ENCODE measurements at regions not wholly inside any gene's neighbourhood (a gene's known extent, or its start where the extent isn't known, plus 50 kb on each side); places are given as distances from the start of the nearest gene placed in this dataset.
"Not testable (repeated sequence)": the region's sequence is repeated elsewhere in the genome, so short reads cannot be mapped to it uniquely, and the experiment has no call there.

DNA sequence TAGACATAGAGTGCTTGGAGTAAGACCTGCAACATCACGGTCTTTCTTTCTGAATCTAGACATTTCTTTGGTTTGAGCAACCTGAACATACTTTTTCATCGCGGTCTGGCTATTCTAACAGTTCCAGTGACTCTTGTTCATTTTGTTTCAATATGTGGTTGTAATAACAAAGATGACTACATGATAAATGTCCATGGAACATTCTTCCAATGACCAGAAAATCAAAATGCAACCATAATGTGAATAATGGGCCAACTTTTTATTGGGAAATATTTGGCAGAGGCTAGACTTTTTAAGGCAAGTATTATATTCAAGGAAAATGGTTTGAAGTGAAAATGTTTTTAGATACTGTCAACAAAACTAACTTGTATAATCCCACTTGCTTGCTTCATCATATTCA lies 282.5 kb downstream of the INHBA start:
- DNase-seq: no peak

DNA sequence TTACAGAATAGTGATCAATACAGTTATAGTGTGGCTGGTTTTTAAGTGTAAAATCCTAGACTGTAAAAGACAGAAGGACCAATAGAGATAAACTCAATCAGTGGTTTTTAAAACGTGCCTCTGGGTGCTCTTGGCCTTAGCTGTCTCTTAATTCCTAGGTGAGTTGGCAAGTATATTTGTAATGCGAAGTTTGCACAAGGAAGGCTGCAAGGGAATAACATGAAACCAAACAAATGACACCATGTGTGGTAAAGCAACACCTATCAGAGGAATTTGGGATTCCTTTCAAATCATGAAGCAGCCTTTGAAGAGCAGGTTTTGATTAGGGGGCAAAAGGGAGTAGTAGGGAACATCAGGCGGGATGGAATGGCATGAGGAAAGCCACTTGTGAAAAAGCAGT lies 284.6 kb downstream of the INHBA start:
- DNase-seq: no peak

DNA sequence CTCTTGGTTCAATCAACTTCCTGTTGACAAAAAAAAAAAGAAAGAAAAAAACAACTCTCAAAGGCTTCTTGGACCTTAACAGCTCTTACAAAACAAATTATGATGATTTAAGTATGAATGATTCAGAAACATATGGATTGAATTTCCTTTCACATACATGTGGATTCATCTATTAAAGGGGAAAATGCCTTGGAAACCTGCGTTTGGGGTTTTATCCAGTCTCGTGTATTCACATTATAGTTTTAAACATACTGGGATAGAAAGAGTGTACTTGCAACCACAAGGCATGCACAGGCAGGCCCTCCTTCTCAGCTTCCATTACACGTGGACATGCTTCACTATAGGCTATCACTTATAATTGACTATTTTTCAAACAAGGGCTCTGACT lies 286.7 kb downstream of the INHBA start:
- DNase-seq: no peak

DNA sequence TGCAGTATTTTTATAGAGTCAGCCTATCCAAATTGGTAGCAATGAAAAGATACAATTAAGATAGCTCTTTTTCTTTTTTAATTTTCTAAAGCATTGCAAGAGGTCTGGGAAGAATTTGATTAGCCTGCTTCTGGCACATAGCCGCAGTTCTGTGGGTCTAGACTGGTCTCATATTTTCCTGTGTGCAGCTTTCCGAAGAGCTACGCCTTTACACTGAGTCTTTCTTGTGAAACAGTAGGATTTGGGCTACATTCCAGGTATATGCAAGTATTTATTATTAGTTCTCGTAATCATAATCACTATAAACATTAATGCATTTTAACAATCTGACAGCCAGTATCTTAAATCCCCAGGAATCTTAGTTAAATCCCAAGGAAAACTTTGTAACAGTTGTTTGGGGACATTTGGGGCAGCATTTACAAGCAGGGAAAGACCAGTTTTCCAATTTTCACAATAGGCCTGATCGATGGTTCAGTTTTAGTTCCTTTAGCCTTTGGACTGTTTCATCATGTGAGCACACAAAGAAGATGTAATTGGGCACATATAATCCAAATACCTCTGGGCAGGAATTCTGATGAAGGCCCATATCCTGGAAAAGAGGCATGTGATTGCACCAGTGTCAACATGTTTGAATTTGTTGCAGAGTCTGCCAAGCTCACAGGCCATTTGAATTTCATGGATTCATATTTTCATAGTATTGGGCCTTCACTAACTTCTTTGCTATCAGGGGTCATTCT lies 287.3 kb downstream of the INHBA start:
- DNase-seq: no peak

DNA sequence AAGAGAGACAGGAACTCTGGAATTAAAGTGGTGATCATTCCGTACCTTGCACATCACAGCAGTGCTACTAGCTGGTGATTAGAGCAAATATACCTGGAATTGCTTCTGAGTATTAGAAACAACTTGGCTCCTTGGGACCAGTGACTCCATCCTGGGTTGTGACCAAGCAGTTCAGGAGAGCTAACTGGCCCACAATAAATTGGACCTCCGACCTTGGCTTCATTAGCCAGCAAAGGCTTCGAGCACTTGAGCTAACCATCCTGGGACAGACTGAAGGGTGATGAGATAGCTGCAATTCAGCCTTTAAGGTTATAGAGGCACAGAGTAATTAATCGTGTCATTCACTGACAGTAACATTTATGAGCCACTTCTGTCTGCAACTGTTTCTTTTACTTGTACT lies 287.8 kb downstream of the INHBA start:
- DNase-seq: no peak

DNA sequence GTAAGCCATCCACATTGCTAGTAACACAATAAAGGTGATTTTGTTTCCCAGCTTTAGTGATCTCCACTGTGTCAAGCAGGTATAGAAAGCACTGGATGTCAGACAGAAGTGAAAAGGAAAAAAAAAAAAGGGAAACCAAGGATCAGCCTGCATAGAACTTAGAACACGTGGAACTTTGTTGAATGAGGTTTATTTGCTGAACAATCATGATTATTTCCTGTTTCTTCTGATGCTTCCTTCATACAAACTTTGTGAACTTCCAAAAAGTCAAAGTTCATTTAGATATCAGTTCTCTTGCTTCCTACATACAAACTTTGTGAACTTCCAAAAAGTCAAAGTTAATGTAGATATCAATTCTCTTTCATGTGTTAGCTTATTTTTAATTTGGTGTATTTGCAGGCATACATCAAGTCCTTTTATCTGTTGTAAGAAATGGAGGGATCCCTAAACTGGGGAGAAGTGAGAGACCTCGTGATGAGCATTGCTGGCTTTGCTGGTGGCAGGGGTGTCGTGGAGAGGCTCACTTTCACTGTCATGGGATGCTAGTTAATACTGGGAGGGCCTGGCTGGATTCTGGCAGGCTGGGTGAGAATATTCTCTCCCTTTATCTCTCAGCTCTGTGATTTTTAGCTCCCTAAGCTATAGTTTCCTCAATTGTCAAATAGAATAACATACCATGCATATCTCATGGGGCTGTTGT lies 298.4 kb downstream of the INHBA start:
- no peak for DNase-seq

DNA sequence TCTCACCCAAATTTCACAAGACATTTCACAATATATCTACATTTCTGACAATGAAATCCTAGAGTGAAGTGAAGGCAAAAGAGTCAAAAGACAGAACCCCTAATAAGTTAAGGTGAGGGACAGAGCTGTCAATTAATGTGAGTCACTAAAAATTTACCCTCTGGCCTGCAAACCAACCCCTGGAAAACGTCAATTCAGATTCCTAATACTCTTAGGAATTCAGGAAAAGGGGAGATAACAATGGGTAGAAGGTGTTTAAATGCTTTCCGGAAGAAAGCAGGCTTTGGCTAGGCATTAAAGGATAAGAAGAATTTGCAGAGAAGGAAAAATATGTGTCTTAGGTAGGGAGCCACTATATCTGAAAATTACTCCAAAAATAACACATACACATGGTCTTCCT lies 299.6 kb downstream of the INHBA start:
- DNase-seq: no peak

DNA sequence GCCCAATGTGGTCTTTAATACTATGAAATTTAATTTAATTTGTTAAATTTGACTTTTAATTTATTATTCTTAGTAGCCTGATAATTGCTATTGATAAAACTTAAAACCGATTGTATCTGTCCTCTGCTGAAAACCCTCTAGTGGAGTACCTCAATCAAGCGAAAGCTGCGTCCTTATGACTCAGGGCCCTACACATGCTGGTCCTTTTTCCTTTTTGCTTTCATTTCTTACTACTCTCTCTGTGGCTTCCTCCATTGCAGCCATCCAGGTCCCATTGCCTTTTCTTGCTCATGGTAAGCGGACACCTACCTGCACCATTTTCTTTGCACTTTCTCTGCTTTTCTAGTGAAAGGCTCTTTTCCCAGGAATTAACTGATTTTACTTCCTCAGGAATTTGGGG lies 301.1 kb downstream of the INHBA start:
- no peak for DNase-seq

DNA sequence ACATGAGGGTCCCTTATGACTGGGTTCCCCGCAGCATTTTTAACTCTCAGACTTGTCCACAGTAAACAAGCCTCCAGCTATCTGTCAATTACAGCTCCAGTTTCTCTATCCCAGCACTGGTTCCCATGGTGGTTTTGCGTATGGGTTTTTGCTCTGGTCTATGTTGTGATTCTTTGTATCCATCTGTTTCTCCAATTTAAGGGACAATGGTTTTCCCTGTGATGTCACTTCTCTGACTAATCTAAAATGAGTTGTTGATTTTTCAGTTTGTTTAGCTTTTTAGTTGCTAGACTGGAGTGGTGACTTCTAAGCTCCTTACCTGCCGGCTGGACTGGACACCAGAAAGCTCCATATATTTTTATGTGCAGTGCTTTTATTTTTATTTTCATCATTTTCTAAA lies 303.7 kb downstream of the INHBA start:
- no peak for DNase-seq

DNA sequence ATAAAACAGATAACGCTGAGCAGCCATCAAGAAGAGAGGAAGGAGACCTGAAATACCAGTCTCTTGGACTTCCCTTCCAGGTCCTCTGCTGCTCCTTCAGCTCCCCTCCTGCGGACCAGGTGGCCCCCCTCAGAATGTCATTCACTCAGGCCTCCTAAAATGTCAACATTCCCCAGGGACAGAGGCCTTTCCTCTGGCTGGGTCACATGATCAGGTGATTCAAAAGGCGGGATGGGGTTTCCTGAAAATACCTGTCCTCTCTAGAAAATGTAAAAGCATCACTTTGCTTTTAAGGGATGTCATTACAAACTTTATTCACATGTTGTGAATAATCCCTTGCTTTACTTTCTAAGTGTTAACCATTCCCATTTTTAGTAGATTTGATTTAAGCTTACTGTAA lies 311.1 kb downstream of the INHBA start:
- DNase-seq: no peak

DNA sequence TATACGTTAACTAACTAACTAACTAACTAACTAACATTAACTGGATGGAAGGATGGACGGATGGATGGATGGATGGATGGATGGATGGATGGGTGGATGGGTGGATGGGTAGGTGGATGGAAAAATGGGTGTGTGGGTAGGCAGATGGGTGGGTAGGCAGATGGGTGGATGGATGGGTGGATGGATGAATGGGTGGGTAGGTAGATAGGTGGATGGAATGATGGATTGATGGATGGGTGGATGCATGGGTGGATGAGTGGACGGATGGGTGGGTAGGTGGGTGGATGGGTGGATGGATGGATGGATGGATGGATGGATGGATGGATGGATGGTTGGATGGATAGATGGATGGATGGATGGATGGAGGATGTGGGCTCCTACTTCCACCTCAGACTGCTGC lies 314.0 kb downstream of the INHBA start:
- DNase-seq: not testable (repeated sequence)

DNA sequence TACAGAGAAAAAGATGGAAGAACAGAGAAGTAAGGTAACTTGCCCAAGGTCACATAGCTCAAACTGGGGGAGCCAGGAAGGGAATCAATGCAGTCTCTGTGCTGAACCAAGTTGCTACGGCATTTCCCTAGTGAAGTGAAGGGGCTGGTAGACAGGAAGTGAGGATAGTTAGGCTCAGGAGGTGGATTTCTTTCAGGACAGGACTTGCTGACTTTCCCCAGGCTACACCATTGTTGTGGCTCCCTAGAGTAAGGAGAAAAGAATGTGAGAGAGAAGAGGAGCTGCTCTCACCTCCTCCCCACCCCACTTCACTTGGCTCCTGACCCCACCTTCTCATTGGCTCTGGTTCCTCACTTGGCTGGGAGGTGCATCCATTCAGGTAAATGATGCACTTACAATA lies 316.9 kb downstream of the INHBA start:
- DNase-seq: no peak

DNA sequence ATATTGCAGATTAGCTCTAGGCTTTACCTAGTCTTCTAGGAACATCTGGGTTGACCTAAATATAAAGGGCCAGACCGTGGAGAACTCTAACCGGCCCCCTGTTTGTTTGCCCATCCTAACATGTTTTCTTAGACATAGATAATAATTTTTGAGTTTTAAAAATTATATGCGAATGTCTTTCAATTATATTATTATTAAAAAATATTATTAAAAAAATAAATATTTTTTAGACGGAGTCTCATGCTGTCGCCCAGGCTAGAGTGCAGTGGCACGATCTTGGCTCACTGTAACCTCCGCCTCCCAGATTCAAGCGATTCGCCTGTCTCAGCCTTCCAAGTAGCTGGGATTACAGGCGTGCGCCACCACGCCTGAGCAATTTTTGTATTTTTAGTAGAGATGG lies 318.5 kb downstream of the INHBA start:
- no peak for DNase-seq

DNA sequence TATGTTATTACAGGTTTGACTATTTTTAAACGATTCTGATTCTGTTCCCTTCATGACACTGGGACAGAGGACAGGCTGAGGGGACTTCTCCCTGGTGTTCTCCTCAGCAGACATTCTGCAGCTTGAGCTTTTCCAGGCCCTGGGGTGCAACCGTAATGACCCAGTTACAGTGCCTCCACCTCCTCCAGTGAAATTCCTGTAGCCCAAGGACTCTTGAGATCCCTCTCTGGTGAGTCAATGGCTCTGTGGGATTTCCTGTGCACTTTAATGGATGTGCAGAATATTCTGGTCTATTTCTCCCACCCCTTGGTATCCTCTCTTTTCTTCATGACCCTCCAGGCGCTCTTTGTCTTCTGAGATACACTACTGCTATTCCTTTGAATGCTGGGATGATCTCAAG lies 319.3 kb downstream of the INHBA start:
- no peak for DNase-seq

DNA sequence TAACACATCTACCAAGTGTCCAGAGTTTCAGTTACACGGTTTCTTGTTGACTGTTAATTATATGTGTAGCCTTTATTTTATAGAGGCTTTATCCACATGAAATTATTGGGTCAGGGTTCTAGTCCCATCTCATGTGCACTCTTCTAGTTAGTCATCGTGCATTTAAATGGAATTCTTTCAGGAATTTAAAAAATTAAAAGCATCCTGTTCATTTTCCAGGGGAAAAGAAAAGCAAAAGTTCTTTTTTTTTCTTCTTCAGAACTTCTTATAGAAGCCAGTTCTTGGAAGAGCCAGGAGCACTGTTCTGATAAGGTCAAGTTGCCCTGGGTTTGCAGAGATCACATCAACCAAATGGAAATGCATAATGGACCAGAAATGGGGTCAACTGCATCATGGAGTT lies 324.7 kb downstream of the INHBA start:
- no peak for DNase-seq

DNA sequence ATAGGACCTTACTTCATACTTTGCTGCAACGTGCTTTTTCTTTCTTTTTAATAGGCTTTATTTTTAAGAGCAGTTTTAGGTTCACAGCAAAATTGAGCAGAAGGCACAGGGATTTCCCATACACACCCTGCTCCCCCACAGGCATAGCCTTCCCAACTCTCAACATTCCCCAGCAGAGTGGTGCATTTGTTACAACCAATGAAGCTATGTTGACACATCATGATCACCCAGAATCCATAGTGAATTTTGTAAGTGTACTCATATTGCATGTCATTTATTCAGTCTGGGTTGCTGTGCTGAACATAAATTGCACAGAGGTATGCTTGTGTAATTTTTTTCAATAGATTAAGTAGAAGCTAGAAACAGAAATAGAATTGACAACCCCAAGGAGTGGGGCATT lies 327.3 kb downstream of the INHBA start:
- DNase-seq: no peak

DNA sequence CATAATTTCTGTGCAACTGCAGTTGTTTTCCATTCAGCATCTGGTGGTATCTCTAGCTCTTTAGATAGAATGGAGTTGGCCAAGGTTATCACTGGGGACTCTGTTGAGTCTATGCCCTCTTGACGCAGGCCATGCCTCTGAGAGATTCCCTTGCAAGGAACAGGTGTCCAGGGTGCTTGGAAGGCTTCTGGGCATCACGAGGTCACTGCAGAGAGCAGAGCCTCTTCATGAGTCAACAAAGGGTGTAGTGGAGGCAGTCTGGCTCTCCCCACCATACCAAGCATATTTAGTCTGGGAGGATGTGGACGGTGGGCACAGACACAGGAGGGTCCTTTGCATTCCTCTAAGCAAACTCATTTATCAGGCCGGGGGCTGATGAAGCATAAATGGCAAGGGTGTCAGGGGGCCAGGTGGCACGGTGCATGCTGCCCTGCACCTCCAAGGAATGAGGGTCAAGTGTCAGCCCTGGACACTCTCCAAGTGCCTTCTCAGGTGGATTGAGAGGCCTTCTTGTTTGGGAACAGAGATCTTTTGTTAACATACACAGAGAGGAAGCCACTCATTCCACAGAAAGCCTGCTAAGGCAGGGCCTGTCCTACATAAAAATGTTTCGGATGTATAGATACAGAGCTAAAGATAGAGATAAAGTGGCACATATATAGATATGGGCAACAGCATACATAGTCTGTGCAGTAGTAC lies 328.6 kb downstream of the INHBA start:
- no peak for DNase-seq

DNA sequence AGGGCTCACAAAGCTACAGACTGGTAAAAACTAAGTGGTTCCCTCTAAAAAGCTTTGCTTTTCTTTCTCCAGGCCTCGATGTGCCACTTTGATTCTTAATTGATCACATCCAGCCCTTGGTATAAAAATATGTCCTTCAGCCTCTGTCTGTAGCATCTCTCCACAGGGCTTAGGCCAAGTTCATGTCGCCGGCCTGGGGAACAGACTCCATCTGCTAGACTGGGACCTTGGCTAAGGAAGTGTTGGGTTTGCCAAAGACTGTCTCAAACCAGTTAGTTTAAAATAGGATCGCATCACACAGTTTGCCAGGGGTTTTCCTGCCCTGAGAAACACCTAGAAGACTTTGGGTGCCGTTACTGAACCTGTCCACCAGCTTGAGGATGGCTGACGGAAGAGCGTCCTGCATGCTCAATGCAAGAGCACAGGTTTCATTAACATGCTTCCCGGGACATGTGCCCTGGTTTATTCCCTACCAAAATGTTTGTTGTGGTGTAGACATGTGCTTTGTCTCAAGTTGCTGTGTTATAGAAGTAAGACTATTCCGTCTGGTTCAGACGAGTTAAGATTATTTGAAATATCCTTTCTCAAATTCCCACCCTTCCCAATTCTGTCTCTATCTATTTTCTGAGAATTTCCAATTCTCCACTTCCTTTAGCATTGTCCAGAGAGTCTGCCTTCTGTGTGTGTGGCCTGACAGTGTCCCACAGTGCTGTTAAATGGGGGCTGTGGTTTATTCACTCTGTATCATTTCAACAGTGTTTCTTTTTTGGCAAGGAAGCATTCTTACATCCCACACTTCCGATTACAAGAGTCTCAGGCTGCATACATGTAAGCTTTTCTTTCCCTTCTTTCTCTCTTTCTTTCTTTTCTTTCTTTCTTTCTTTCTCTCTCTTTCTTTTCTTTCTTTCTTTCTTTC lies 334.7 kb downstream of the INHBA start:
- no peak for DNase-seq

DNA sequence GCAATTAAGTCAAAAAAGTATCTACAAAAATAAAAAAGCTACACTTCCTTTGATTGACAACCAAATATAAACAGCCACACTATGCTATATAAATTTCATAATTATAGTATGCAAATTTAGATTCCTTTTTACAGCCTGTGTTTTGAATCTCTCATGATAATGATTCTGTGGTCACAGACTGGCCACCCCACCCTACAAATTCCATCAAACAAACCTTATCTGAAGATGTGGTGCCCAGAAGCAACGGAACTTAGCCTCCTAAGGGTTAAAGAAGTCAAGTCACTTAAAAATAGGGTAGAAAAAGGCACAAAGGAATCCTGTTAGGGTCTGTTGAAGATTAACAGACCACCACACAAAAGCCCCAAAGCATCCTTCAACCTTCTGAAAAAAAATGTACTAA lies 351.8 kb downstream of the INHBA start:
- no peak for DNase-seq

DNA sequence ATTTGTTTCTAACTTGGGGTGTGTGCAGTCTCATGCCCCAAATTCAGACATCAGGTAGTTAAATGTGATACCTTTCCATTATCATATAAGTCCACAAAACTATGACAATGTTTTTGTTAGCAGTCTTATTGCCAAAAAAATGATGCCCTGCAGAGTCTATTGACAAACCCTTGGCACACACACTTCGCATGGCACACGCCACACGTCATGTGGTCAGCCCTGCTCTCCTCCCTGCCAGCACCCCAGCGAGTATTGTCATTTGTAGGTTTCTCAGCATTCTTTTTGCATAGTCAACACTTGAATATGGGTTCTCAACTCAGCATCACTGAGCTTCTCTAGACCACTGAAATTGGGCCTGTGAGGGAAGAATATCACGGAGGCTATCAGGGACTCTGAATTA lies 356.0 kb downstream of the INHBA start:
- no peak for DNase-seq

DNA sequence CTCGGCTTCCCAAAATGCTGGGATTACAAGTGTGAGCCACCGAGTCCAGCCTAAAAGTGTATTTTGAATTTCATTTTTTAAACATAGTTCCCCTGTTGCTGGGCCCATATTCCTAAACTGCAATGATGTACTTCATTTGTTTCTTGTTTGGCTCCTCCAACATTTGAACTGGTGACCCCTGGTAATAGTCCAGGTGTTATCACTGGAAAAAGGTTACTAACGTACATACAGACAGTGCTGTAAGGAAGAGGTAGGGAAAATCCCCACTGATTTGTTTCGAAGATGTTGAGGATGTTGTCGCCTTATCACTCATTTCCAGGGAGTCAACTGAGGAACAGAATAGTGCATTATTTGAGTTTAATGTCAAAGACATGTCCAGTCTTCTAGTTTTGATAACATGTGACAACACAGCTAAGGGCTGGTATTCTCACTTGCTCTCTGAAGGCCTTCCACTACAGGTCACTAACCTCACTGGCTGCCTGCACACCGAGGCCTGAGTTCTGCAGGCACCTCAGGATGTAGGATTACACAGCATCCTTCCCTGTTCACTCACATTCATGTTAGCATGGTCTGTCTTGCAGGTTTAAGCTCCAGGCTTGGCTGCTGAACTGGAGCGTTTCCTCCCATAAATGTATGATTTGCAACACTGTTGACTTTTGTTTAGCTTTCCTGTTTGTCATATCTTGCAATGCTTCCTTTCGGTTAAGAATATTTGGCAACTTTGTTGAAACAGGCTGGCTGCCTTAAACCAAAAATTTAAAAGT lies 362.8 kb downstream of the INHBA start:
- DNase-seq: no peak

DNA sequence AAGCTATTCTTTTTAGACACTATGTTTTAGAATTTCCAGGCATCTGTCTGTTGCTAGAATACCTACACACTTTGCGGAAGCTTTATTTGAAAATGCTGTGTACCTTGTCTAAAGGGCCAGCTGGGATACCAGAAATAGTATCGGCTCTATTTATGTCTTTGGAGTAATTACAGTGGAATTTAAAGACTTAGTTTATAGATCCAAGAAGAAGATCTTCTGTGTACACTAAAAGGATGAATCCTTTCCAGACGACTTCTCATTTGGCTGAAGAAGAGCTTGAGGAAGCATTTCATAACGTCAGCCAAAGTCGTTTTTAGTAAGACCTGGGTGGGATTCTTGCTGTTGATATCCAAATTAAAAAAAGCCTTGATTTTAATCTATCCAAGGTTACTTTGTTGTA lies 365.9 kb downstream of the INHBA start:
- no peak for DNase-seq

Data from retina (tissue), 1 donor.